SW 1271 (cell line): ENCODE measurements at regions not wholly inside any gene's neighbourhood (a gene's known extent, or its start where the extent isn't known, plus 50 kb on each side); places are given as distances from the start of the nearest gene placed in this dataset.
"Not testable (repeated sequence)": the region's sequence is repeated elsewhere in the genome, so short reads cannot be mapped to it uniquely, and the experiment has no call there.

Experiments used
- DNase-seq, 2 experiments: peaks; one replicate each; lab custom pipeline; 2025; lab: John Stamatoyannopoulos, UW

- no peak for DNase-seq
These were observed 303.5 kb downstream of the TBC1D4 start for GRCh38 chr13:75178436-75178835.

- no peak for DNase-seq
These were observed 306.4 kb downstream of the TBC1D4 start for GRCh38 chr13:75175575-75175974.

GRCh38 chr13:75175097-75175496 lies 306.9 kb downstream of the TBC1D4 start:
- DNase-seq: not testable (repeated sequence)

DNA sequence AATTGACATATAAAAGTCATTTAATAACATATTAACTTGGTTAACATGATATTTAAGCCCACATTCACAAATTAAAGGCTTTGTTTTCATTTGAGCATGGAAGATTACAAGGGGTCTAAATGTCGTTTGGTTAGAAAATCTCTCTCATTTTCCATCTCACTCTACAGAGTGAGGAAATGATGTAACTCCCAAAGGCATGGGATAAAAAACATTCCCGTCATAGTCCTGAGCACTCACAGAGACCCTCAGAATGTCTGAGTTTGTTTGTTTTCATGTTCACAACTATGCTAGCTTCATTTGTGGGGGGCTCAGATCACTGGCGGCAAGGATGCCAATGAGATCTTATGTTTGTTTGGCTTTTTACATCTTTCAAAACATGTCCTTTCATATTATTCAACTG lies 307.5 kb downstream of the TBC1D4 start:
- no peak for DNase-seq

DNA sequence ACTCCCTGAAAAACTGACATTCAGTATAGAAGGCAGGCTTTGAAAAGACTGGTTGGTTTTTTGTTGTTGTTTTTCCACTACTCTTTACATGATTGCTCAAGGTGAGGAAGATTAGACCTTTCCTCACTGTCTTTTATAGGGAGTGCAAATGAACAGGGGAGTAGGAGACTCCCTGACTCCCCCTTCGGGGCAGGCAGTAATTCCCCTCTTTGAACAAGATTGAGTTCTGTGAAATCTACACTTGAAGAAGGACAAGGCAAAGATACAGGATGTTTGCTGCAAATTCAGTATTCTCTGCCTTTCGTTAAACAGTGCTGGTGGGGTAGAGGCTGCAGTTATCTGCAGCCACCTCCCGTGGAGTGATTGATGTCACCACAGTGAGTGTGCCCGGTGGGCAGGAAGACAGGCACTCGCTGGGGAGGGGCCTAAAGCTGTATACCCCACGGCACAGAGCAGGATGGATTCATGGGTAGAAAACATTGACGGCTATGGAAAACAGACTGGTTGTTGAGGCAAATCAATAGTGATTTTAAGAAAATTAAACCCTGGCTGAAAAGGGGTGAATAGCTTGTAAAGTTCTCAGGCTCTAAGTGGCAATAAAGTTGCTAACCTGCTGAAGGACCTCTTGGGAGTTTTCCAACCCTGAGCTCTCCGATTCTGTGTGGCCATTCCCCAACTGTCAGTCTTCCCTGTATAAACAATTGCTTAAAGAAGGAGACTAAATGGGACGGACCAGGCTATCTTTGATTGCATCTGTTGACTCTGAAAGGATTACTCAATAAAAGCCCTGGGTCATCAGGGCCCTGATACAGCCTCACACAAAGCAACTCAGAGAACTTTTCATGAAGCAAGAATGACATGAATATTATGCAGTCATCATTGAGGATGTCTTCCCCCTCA lies 308.3 kb downstream of the TBC1D4 start:
- no peak for DNase-seq

DNA sequence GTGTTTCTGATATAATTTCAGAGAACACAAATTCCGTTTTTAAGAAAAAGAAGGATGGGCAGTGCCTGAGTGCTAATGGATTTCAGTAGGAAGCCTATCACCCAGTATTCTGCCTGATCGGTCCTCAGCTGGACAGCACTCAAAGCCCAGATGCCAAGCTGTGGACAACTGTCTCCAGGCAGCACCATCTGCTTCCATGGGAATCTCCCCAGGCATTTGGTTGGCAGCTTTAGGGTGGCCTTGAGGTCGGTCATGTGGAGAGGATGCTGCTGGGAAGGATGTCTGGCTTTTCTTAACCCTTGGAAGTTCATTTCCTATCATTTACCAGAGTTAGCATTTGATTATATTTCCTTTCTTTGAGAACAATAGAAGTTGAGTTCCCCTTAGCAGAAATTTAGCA lies 311.7 kb downstream of the TBC1D4 start:
- no peak for DNase-seq

DNA sequence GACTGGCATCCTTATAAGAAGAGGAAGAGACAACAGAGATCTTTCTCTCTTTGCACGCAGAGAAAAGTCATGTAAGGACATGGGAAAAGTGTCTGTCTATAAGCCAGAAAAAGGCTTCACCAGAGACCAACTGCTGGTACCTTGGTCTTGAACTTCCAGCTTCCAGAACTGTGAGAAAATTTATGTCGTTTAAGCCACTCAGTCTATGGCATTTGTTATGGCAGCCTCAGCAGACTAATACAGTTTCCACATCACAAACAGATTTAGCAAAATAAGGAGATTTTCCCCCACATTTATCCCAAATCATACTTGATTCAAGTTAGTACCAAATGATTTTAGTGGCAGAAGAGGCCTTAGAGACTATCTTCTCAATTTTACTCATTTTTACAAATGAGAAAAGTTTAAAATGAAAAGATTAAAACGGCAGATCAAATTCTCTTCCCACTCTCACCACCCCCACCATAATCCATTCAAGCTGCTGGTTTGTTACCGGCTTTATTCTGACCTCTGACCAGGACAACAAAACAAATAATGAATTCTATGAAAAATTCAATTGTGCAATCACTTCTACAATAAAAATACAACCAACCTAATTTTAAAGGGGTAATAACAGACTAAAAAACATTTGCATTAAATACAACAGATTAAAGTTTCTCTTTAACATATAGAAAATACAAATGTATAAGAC lies 316.3 kb downstream of the TBC1D4 start:
- DNase-seq: no peak

DNA sequence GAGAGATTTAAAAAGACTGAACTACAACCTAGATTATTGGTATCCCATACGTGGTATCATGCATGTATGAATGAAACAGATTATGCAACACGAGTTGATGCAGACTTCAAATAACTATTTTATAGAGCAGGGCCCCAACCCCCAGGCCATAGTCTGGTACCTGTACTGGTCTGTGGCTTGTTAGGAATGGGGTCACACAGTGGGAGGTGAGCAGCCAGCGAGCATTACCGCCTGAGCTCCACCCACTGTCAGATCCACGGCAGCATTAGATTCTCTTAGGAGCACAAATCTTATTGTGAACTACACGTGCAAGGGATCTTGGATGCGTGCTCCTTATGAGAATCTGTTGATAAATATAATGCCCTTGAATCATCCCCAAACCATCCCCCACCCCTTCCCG lies 320.2 kb downstream of the TBC1D4 start:
- DNase-seq: no peak

DNA sequence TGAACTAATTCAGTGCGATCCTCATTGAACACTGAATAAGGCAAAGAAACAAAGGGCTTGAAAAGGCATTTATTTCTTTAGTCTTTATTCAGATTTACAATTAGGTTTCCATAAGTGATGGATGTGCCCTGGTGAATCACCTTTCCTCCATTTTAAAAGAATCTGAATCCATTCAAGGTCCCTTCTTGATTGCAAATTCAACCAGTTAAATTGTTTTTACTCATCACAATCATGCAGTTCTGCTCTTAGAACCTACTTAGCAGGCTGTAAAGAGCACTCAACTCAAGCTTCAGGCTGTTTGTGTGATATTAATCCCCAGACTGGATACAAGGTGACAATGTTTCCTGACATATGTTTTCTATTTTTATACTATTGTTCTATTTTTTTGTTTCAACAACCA lies 321.0 kb downstream of the TBC1D4 start:
- no peak for DNase-seq

- no peak for DNase-seq
These were observed 327.6 kb downstream of the TBC1D4 start for GRCh38 chr13:75154331-75154730.

GRCh38 chr13:75153834-75154233 lies 328.1 kb downstream of the TBC1D4 start:
- no peak for DNase-seq

DNA sequence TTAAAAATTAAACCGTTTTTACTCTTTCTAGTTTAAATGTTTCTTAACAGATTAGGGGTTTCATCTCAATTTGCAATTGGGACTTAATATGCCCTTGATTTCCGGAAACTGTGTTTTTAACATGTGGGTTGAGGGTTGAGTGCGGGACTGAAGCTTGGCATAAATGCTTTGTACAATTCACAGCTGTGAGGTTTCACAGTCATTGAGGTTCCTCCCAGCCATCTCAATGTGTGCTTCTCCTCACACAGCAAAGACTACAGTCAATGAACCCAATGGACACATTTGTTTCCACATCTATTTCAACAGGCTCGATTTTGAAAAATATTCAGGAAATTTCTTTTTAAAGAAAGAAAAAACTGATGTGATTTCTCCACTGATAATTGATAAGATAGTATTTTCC lies 328.6 kb downstream of the TBC1D4 start:
- no peak for DNase-seq

DNA sequence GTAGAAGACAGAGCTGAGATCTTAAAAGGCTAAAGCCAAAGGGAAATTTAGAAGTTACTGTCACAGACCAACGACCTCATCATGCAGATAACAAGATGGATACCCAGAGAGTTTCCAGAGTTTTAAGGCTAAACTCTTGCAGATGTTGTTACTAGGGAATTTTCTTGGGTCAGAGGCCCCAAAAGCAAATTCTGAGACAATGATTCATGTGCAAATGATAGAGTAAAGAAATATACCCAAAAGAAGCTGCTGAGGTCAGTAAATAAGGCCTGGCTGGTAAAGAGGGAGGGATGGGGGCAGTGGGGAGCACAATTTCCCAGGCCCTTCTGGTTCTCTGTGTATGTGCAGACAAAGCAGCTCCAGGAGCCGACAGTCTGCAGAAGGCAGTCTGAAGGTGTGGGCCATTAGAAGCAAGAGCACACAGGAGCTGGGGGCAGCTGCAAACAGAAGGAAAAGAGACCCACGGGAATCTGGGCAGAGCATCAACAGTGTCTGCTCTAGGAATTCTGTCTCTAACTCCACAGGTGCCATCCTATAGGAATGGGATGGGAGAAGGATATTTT lies 330.8 kb downstream of the TBC1D4 start:
- DNase-seq: no peak

DNA sequence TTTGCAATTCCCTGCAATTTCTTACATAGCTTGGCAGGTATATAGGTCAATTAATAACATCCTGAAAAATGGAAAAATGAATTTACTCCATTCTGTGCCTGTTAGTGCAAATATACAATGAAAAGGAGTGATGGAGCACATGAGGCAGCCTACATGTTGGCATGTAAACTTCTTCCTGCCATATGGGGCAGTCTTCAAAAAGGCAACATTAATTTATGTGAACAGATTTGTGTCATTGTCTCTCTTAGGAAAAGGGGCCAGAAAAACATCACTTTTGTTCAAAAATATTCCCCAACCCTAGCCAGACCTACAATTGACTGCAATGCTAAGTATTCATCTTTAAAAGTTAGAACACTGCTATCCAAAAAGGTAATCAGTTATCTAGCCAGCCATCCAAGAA lies 332.2 kb downstream of the TBC1D4 start:
- no peak for DNase-seq

GRCh38 chr13:75147946-75148345 lies 334.0 kb downstream of the TBC1D4 start:
- DNase-seq: no peak

- no peak for DNase-seq
These were observed 335.5 kb downstream of the TBC1D4 start for GRCh38 chr13:75146436-75146835.

DNA sequence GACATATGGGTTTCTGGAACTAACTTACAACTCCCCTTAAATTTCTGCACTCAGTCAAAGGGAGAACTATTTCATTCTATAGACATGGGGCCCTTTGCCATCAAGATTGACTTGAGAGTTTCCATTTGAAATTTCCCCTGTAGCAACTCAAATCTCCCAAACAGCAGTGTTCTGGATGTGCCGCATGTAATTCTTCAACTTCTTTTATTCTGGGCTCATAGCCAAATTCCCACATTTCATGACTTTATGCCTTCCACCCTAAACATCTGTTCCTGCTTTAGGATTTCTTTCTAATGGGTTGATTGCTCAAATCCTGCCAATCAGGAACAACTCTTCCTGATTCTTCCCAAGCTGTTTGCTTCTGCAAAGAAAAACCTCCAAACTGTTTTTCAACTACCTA lies 336.0 kb downstream of the TBC1D4 start:
- no peak for DNase-seq

DNA sequence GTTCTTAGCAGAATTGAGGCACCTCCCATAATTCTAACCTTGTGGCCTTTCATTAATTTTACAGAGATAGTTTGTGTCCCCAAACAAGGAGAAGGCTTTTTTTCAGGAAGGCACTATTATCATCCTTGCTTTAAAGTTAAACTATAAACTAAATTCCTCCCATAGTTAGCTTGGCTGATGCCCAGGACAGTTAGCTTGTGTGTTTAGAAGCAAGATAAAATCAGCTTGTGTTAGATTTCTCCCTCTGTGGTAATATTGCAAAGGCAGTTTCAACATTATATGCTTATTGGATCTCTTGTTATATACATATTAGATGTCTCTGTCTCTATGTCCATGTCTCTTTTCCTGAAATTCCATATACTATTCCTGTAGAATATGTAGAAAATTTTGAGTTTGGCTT lies 342.7 kb downstream of the TBC1D4 start:
- DNase-seq: no peak

DNA sequence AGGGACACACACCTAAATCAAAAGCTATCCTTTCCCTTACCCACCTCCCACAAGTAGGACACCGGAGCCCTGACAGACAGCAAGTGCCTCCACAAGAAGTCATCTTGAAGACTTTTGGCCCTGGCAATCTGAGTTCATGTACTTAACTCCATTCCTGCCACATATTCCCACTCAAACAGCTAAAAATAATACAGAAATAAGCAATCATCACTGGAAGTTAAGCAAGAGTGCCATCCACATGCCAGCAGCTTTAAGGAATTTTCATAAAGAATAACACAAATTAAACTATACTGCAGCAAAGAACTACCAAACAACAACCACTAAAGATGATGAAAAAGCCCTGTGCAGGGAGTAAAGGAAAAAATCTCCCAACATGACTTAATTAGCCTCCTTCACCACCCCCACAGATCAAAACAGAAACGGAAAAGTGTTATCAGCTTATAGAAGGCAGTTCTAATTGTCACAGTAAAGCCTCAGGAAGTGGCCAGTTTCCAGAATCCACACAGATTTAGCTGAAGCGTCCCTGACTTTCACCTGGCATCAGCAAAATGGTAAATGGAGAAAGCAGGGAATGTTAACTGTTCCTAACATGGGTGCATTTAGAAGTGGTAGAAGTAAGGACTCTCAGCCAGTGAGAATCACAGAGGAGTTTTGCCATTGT lies 343.9 kb downstream of the TBC1D4 start:
- no peak for DNase-seq

DNA sequence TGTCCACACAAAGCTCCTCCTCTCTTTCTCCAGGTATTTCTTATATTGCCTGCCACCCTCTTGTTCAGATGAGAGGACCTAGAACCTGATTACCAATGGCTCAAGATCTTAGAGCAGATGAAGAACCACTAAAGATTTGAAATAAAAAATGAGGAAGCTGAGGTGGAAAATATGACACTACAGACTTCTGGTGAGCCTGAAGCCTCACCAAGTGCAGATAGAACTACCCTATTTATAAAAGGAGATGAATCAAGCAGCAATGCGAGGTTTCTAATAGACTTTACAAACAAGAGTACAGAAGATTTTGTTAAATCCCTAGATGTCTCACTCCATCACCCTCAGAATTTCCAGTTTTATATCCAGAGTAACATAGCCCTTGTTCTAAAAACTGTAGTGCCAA lies 345.8 kb downstream of the TBC1D4 start:
- no peak for DNase-seq

DNA sequence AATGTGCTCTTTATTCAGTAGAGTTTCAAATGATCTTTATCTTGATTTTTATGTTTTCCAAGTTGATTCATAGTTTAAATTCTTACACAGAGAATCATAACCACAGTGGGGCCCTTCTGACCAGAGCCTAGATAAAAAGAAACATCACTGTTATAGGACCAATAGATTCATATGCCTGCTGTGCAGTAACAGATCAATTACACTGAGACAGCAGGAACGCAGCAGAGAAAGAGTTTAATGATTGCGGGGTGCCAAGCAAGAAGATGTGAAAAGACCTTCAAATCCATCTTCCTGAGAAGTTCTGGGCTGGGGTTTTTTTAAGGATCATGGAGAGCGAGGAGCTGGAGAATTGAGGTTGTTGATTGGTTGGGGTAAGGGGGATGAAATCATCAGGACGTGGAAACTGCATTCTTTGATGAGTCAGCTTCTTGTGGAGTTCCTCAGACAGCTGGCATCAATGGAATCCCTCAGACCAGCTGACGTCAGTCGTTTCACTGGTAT lies 346.6 kb downstream of the TBC1D4 start:
- peak; percentile 25 to 66 for DNase-seq
